Hepatocyte (in vitro differentiated cells): ENCODE measurements at regions not wholly inside any gene's neighbourhood (a gene's known extent, or its start where the extent isn't known, plus 50 kb on each side); places are given as distances from the start of the nearest gene placed in this dataset.

ENCODE experiments used
- DNase-seq: peaks from one replicate; pipeline ENCODE4 v3.0.0-alpha.2; 2016; ENCODE audit warnings: low spot score
- H2AFZ ChIP-seq: fragments of 200-600 bp; sonication (generic); 2 replicates; pipeline ENCODE4 v1.6.0; 2016; ENCODE audit warnings: antibody characterized with exemption, mild to moderate bottlenecking
- H3K27ac ChIP-seq: fragments of 200-600 bp; sonication (generic); 2 replicates; pipeline ENCODE4 v1.5.1; 2016; ENCODE audit warnings: mild to moderate bottlenecking
- H3K27me3 ChIP-seq: fragments of 200-600 bp; sonication (generic); 2 replicates; pipeline ENCODE4 v1.6.1; 2016
- H3K36me3 ChIP-seq: fragments of 200-600 bp; sonication (generic); replicated peaks from 2 replicates; pipeline ENCODE4 v1.5.1; 2016; ENCODE audit warnings: low read depth; ENCODE audit not compliant: insufficient read depth
- H3K4me1 ChIP-seq: fragments of 200-600 bp; sonication (generic); 2 replicates; pipeline ENCODE4 v1.5.1; 2016; ENCODE audit warnings: mild to moderate bottlenecking, moderate library complexity; ENCODE audit not compliant: insufficient read depth
- H3K4me2 ChIP-seq: fragments of 200-600 bp; sonication (generic); 2 replicates; pipeline ENCODE4 v1.6.0; 2016
- H3K4me3 ChIP-seq: fragments of 200-600 bp; sonication (generic); 2 replicates; pipeline ENCODE4 v1.5.1; 2016; ENCODE audit warnings: mild to moderate bottlenecking
- H3K79me2 ChIP-seq: fragments of 200-600 bp; sonication (generic); 2 replicates; pipeline ENCODE4 v1.6.0; 2017; ENCODE audit warnings: mild to moderate bottlenecking
- H3K9me2 ChIP-seq: fragments of 200-600 bp; sonication (generic); replicated peaks from 2 replicates; pipeline ENCODE4 v1.6.0; 2017; ENCODE audit warnings: mild to moderate bottlenecking; ENCODE audit not compliant: insufficient read depth
- H3K9me3 ChIP-seq: fragments of 200-600 bp; sonication (generic); 2 replicates; pipeline ENCODE4 v1.5.1; 2016; ENCODE audit warnings: low read depth, mild to moderate bottlenecking
- H4K20me1 ChIP-seq: fragments of 200-600 bp; sonication (generic); 2 replicates; pipeline ENCODE4 v1.6.0; 2016; ENCODE audit warnings: mild to moderate bottlenecking; ENCODE audit not compliant: insufficient read depth, poor library complexity, severe bottlenecking
- EZH2 ChIP-seq: fragments of 200-600 bp; sonication (generic); IDR thresholded peaks from 2 replicates; pipeline ENCODE4 v1.6.1; 2016; ENCODE audit warnings: antibody characterized with exemption, mild to moderate bottlenecking, borderline replicate concordance
- EZH2phosphoT487 ChIP-seq: fragments of 200-600 bp; sonication (generic); IDR thresholded peaks from one replicate; pipeline ENCODE4 v1.6.1; 2018; ENCODE audit warnings: antibody characterized with exemption, mild to moderate bottlenecking, low read depth, moderate library complexity; ENCODE audit not compliant: unreplicated experiment, severe bottlenecking
- WGBS: methylation state at CpG from one replicate; pipeline ENCODE4 v1.1.6; 2016; ENCODE audit warnings: low lambda C conversion rate; ENCODE audit errors: missing lambda C conversion rate; 5-methylcytosine and 5-hydroxymethylcytosine counted together
- TF ChIP-seq, protein P1 (sequence below): fragments of 200-600 bp; sonication (generic); IDR thresholded peaks from 2 replicates; pipeline ENCODE4 v1.5.1; 2016; ENCODE audit warnings: antibody characterized with exemption, mild to moderate bottlenecking; ENCODE audit not compliant: poor library complexity

DNA sequence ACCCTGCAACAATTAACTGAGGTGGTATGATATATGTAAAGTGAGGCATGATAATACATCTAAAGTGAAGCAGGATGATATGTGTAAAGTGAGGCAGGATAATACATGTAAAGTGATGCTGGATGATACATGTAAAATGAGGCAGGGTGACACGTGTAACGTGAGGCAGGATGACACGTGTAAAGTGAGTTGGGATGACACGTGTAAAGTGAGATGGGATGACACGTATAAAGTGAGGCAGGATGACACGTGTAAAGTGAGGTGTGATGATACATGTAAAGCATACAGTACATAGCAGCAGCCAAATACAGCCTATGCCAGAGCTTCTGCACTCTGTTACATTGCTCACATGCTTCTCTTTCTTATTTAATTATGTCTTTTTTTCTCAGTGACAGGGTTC lies 184.4 kb upstream of the FOXF1 start:
- H4K20me1 ChIP-seq = no peaks in the 10 kb centered on the region
- H3K9me3 ChIP-seq = no peaks in the 10 kb centered on the region
- WGBS = 97% methylated on average over 6 of the region's 6 CpGs
- H2AFZ ChIP-seq = no peak overlapping the region
- H3K36me3 ChIP-seq = no peaks in the 10 kb centered on the region
- H3K4me1 ChIP-seq = no peaks in the 10 kb centered on the region
- no peaks in the 10 kb centered on the region for H3K9me2 ChIP-seq
- TF ChIP-seq, protein P1, sequence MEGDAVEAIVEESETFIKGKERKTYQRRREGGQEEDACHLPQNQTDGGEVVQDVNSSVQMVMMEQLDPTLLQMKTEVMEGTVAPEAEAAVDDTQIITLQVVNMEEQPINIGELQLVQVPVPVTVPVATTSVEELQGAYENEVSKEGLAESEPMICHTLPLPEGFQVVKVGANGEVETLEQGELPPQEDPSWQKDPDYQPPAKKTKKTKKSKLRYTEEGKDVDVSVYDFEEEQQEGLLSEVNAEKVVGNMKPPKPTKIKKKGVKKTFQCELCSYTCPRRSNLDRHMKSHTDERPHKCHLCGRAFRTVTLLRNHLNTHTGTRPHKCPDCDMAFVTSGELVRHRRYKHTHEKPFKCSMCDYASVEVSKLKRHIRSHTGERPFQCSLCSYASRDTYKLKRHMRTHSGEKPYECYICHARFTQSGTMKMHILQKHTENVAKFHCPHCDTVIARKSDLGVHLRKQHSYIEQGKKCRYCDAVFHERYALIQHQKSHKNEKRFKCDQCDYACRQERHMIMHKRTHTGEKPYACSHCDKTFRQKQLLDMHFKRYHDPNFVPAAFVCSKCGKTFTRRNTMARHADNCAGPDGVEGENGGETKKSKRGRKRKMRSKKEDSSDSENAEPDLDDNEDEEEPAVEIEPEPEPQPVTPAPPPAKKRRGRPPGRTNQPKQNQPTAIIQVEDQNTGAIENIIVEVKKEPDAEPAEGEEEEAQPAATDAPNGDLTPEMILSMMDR = no peak
- no peak for TF ChIP-seq EZH2
- TF ChIP-seq EZH2phosphoT487 = no peak
- no peaks in the 10 kb centered on the region for H3K79me2 ChIP-seq
- H3K4me2 ChIP-seq = no peak overlapping the region
- H3K27me3 ChIP-seq = no peaks in the 10 kb centered on the region
- H3K4me3 ChIP-seq = no peak overlapping the region
- no peak for DNase-seq
- no peak overlapping the region for H3K27ac ChIP-seq

DNA sequence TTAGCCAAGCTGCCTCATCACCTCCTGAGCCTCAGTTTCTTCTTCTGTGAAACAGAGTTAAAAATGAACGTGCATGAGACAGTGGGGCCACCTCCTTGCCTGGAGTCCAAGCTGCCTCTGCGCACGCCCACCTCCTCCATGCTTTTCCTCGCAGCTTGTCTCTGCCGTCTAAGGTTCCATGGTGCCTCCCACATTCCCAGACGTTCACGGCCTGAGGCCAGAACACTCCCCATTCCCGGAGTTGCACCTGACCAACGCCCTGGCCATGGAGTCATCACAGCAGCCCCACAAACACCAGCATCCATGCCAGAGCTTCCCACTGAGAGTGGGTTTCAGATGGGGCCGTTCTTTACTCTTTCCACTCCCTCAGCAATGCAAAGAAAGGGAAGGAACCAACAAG lies 183.0 kb upstream of the FOXF1 start:
- 83% methylated on average over 10 of the region's 10 CpGs for whole genome bisulfite sequencing
- Histone ChIP-seq H3K4me2 (no peak overlapping the region), H3K4me1 (no peaks in the 10 kb centered on the region), H3K36me3 (no peaks in the 10 kb centered on the region), H3K27me3 (no peaks in the 10 kb centered on the region), H3K9me3 (no peaks in the 10 kb centered on the region), H2AFZ (no peak overlapping the region), H3K4me3 (no peak overlapping the region), H3K9me2 (no peaks in the 10 kb centered on the region), H3K79me2 (no peaks in the 10 kb centered on the region), H3K27ac (no peak overlapping the region), H4K20me1 (no peaks in the 10 kb centered on the region)
- no peak for DNase-seq
- TF ChIP-seq EZH2 = no peak
- no peak for TF ChIP-seq EZH2phosphoT487
- TF ChIP-seq, protein P1 = no peak

DNA sequence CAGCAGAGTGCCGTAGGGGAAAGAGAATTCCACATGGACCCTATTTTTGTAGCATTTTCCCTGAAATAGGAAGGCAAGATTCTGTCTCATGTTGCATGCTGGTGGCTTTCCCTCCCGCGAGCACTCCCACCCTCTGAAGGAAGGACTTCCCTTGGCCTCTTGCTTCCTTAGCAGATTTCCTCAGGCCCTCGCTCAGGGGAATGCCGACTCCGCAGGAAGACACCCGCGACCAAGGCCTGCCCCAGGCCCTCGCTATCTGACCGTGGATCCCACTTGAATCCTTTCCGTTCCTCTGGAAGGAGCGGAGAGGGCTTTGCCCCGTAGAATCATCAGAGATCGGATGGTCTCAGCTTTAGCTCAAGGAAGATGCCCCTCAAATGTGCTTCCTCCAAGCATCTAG lies 179.4 kb upstream of the FOXF1 start:
- Histone ChIP-seq H3K27ac (no peak overlapping the region), H3K9me3 (no peaks in the 10 kb centered on the region), H3K4me1 (peaks cover 8% of the 10 kb centered on the region), H2AFZ (no peak overlapping the region), H3K27me3 (no peaks in the 10 kb centered on the region), H3K36me3 (no peaks in the 10 kb centered on the region), H3K9me2 (no peaks in the 10 kb centered on the region), H4K20me1 (no peaks in the 10 kb centered on the region), H3K79me2 (no peaks in the 10 kb centered on the region), H3K4me2 (no peak overlapping the region), H3K4me3 (no peak overlapping the region)
- WGBS = 74% methylated on average over 12 of the region's 14 CpGs
- no peak for TF ChIP-seq EZH2phosphoT487
- no peak for TF ChIP-seq EZH2
- no peak for DNase-seq

DNA sequence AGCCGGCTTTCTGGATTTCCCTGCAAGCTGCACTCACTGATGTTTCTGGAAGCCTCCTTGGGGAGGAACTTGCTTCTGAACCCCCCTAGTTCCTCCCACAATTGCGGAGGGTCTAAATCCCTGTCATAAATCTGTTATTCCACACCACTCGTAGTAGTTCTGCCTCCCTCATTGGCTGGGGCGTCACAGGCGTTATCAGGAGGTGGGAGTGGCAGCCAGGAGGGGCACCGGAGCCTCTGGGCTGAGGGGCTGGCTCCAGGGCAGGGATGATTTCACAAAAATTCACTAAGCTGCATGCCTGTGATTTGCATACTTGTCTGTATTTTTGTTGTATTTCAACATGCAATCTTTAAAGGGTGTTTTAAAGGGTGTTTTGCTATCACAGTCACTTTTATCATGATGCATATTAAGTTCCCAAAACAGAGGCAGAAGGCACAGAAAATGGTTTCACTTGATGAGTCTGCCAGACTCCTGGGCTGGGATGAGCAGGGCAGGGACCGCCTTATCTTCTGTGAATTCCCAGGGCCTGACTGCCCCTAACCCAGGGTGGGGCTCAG lies 176.2 kb upstream of the FOXF1 start:
- Histone ChIP-seq H3K9me3 (no peaks in the 10 kb centered on the region), H4K20me1 (no peaks in the 10 kb centered on the region), H2AFZ (no peak overlapping the region), H3K4me3 (no peak overlapping the region), H3K27me3 (no peaks in the 10 kb centered on the region), H3K4me2 (peak overlapping the region; percentile 27), H3K79me2 (no peaks in the 10 kb centered on the region), H3K36me3 (no peaks in the 10 kb centered on the region), H3K4me1 (peaks cover 8% of the 10 kb centered on the region), H3K9me2 (no peaks in the 10 kb centered on the region), H3K27ac (peak overlapping the region; percentile 46)
- peak; percentile 35 for DNase-seq
- WGBS = 24% methylated on average over 7 of the region's 7 CpGs
- TF ChIP-seq, protein P1 = no peak
- TF ChIP-seq EZH2 = no peak
- TF ChIP-seq EZH2phosphoT487 = no peak
